Spleen (tissue), 11 donors: ENCODE measurements at regions not wholly inside any gene's neighbourhood (a gene's known extent, or its start where the extent isn't known, plus 50 kb on each side); places are given as distances from the start of the nearest gene placed in this dataset.

Experiments used
- DNase-seq: peaks from one replicate; pipeline ENCODE4 v3.0.0-alpha.2; 2020
- H3K27ac ChIP-seq, 8 donors: fragments of 200-600 bp; sonication (generic) in 7 of 8; 1 replicate in 4 of 8; 2 replicates in 4 of 8; pipeline versions ENCODE4 v1.5.0 to v1.8.0; 2016 to 2021; ENCODE audit warnings: inconsistent platforms in 4 of 8, mild to moderate bottlenecking in 4 of 8, moderate library complexity in 1 of 8
- H3K27me3 ChIP-seq, 7 donors: fragments of 200-600 bp; sonication (generic) in 6 of 7; replicated peaks in 1 of 7; 1 replicate in 4 of 7; 2 replicates in 3 of 7; pipeline versions ENCODE4 v1.5.0 to v1.8.0; 2016 to 2021; ENCODE audit warnings: inconsistent platforms in 3 of 7, mild to moderate bottlenecking in 1 of 7
- H3K36me3 ChIP-seq, 6 donors: fragments of 200-600 bp; sonication (generic) in 5 of 6; 1 replicate in 4 of 6; 2 replicates in 2 of 6; pipeline versions ENCODE4 v1.5.0 to v1.8.0; 2016 to 2021; ENCODE audit warnings: inconsistent platforms in 2 of 6
- H3K4me1 ChIP-seq, 6 donors: fragments of 200-600 bp; sonication (generic) in 5 of 6; 1 replicate in 3 of 6; 2 replicates in 3 of 6; pipeline versions ENCODE4 v1.5.0 to v1.8.0; 2016 to 2021; ENCODE audit warnings: inconsistent platforms in 3 of 6
- H3K4me3 ChIP-seq, 8 donors: fragments of 200-600 bp; sonication (generic) in 7 of 8; 1 replicate in 4 of 8; 2 replicates in 4 of 8; pipeline versions ENCODE4 v1.5.0 to v1.8.0; 2016 to 2021; ENCODE audit warnings: inconsistent platforms in 4 of 8, mild to moderate bottlenecking in 4 of 8, moderate library complexity in 2 of 8
- H3K9me3 ChIP-seq, 8 donors: fragments of 200-600 bp; sonication (generic) in 7 of 8; 1 replicate in 4 of 8; 2 replicates in 4 of 8; pipeline versions ENCODE4 v1.5.0 to v1.8.0; 2016 to 2021; ENCODE audit warnings: inconsistent platforms in 4 of 8
- CTCF ChIP-seq, 11 experiments: fragments of 200-600 bp in 7 of 11; fragments of 450-650 bp in 4 of 11; sonication (generic) in 4 of 11; IDR thresholded peaks in 8 of 11; conservative IDR thresholded peaks in 3 of 11; 1 replicate in 7 of 11; 2 replicates in 4 of 11; pipeline versions ENCODE4 v1.4.0 to v1.8.0; 2016 to 2021; ENCODE audit warnings: antibody characterized with exemption in 11 of 11, inconsistent platforms in 4 of 11, mild to moderate bottlenecking in 1 of 11
- POLR2A ChIP-seq, 3 donors: fragments of 450-650 bp; IDR thresholded peaks; one replicate each; pipeline ENCODE4 v1.5.1; 2017; ENCODE audit warnings: antibody characterized with exemption in 3 of 3, mild to moderate bottlenecking in 1 of 3
- POLR2AphosphoS5 ChIP-seq, 3 donors: sonication (generic); formaldehyde crosslinking; IDR thresholded peaks; one replicate each; pipeline ENCODE4 v1.5.1; 2017; ENCODE audit warnings: antibody characterized with exemption in 3 of 3
- WGBS, 5 donors: extraction: QIAGEN DNeasy Blood & Tissue Kit in 3 of 5; methylation state at CpG; one replicate each; pipeline versions ENCODE4 v1.1.5 to v1.1.7; 2013 to 2018; 5-methylcytosine and 5-hydroxymethylcytosine counted together
- intact Hi-C: fragments of 100-400 bp; cut with DNase I; formaldehyde crosslinking; loops from one replicate; pipeline ENCODE4 v1.15.0; 2023; ENCODE audit warnings: low total_unique reads
- donor health status: healthy with polysubstance abuse.
- donor health status: DM: no; HTN: no; CAD: no; lungs with moderate emphysema.
- donor health status: DM: no; HTN: no; CAD: no.
- donor health status: Bipolar disorder and iron deficiency.
- donor health status: healthy.
- donor health status: DM: no; HTN: no; CAD: no.
- donor health status: DM: yes; HTN: yes; CAD: no.

GRCh38 chr19:31956771-31957392, 388.5 kb upstream of the ZNF507 start:
- Histone ChIP-seq H3K9me3 (peaks cover 0 to 15% (median 0%) of the 10 kb centered on the region in 8 donors), H3K4me3 (no peak overlapping the region), H3K27me3 (peaks cover 0 to 5% (median 0%) of the 10 kb centered on the region in 7 donors), H3K4me1 (no peaks in the 10 kb centered on the region), H3K27ac (no peak overlapping the region), H3K36me3 (no peaks in the 10 kb centered on the region)
- intact Hi-C loops = no loop called here
- no peak for DNase-seq
- no peak for TF ChIP-seq CTCF (IDR thresholded peaks at IDR 0.05 in 8 of 11, conservative IDR thresholded peaks at IDR 0.05 in 3 of 11)
- no peak for TF ChIP-seq POLR2AphosphoS5 (IDR thresholded peaks at IDR 0.05)
- TF ChIP-seq POLR2A (IDR thresholded peaks at IDR 0.05) = no peak
- WGBS, 5 donors = 71 to 87% (median 82%) methylated on average over 3 of the region's 3 CpGs

GRCh38 chr19:31957711-31958110, 387.7 kb upstream of the ZNF507 start:
- no peak overlapping the region for H3K27ac ChIP-seq
- H3K4me1 ChIP-seq = no peaks in the 10 kb centered on the region
- H3K9me3 ChIP-seq = peaks cover 0 to 11% (median 0%) of the 10 kb centered on the region in 8 donors
- no peak for TF ChIP-seq POLR2AphosphoS5 (IDR thresholded peaks at IDR 0.05)
- no peak for TF ChIP-seq CTCF (IDR thresholded peaks at IDR 0.05 in 8 of 11, conservative IDR thresholded peaks at IDR 0.05 in 3 of 11)
- no peak for TF ChIP-seq POLR2A (IDR thresholded peaks at IDR 0.05)
- H3K36me3 ChIP-seq = no peaks in the 10 kb centered on the region
- WGBS, 5 donors = 64 to 84% (median 73%) methylated on average over 4 of the region's 4 CpGs
- DNase-seq = no peak
- peaks cover 0 to 5% (median 0%) of the 10 kb centered on the region in 7 donors for H3K27me3 ChIP-seq
- H3K4me3 ChIP-seq = no peak overlapping the region
- intact Hi-C loops = no loop called here

GRCh38 chr19:31959527-31960018, 385.8 kb upstream of the ZNF507 start:
- WGBS, 5 donors = 94 to 96% (median 94%) methylated on average over 15 of the region's 15 CpGs
- Histone ChIP-seq H3K9me3 (no peaks in the 10 kb centered on the region), H3K27ac (no peak overlapping the region), H3K27me3 (peaks cover 0 to 5% (median 0%) of the 10 kb centered on the region in 7 donors), H3K4me1 (no peaks in the 10 kb centered on the region), H3K4me3 (no peak overlapping the region), H3K36me3 (no peaks in the 10 kb centered on the region)
- TF ChIP-seq POLR2A (IDR thresholded peaks at IDR 0.05) (no peak), POLR2AphosphoS5 (IDR thresholded peaks at IDR 0.05) (no peak), CTCF (IDR thresholded peaks at IDR 0.05 in 8 of 11, conservative IDR thresholded peaks at IDR 0.05 in 3 of 11) (no peak)
- intact Hi-C loops = no loop called here
- DNase-seq = no peak

GRCh38 chr19:31960474-31960873, 384.9 kb upstream of the ZNF507 start:
- Histone ChIP-seq H3K4me3 (no peak overlapping the region), H3K9me3 (no peaks in the 10 kb centered on the region), H3K4me1 (no peaks in the 10 kb centered on the region), H3K27me3 (peaks cover 0 to 5% (median 0%) of the 10 kb centered on the region in 7 donors), H3K36me3 (no peaks in the 10 kb centered on the region), H3K27ac (no peak overlapping the region)
- intact Hi-C loops = no loop called here
- TF ChIP-seq POLR2A (IDR thresholded peaks at IDR 0.05) (no peak), CTCF (IDR thresholded peaks at IDR 0.05 in 8 of 11, conservative IDR thresholded peaks at IDR 0.05 in 3 of 11) (no peak), POLR2AphosphoS5 (IDR thresholded peaks at IDR 0.05) (no peak)
- no peak for DNase-seq
- WGBS, 5 donors = 71 to 91% (median 76%) methylated on average over 6 of the region's 6 CpGs
